ENCODE measurements at regions not wholly inside any gene's neighbourhood (a gene's known extent, or its start where the extent isn't known, plus 50 kb on each side); places are given as distances from the start of the nearest gene placed in this dataset.

DNA sequence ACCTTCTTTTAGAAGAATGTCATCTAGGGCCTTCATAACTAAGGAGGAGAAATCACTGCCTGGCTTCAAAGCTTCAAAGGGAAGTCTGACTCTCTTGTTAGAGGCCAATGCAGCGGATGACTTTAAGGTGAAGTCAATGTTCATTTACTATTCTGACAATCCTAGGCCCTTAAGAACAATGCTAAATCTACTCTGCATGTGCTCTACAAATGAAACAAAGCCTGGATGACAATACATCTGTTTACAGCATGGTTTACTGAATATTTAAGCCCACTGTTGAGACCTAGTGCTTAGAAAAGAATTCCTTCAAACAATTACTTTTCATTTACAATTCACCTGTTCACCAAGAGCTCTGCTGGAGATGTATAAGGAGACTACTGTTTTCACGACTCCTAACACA lies 160.4 kb upstream of the EPHA3 start:
- TF ChIP-seq, protein P1, sequence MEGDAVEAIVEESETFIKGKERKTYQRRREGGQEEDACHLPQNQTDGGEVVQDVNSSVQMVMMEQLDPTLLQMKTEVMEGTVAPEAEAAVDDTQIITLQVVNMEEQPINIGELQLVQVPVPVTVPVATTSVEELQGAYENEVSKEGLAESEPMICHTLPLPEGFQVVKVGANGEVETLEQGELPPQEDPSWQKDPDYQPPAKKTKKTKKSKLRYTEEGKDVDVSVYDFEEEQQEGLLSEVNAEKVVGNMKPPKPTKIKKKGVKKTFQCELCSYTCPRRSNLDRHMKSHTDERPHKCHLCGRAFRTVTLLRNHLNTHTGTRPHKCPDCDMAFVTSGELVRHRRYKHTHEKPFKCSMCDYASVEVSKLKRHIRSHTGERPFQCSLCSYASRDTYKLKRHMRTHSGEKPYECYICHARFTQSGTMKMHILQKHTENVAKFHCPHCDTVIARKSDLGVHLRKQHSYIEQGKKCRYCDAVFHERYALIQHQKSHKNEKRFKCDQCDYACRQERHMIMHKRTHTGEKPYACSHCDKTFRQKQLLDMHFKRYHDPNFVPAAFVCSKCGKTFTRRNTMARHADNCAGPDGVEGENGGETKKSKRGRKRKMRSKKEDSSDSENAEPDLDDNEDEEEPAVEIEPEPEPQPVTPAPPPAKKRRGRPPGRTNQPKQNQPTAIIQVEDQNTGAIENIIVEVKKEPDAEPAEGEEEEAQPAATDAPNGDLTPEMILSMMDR (IDR thresholded peaks at IDR 0.05; ENCODE audit: low read depth, low read length) = no peak
- no peak for TF ChIP-seq EZH2phosphoT487 (IDR thresholded peaks at IDR 0.05; ENCODE audit: low read depth)

All from OCI-LY3 (cell line).